GM19023 (cell line): ENCODE measurements at regions not wholly inside any gene's neighbourhood (a gene's known extent, or its start where the extent isn't known, plus 50 kb on each side); places are given as distances from the start of the nearest gene placed in this dataset.
"Not testable (repeated sequence)": the region's sequence is repeated elsewhere in the genome, so short reads cannot be mapped to it uniquely, and the experiment has no call there.

ENCODE experiments used
- ATAC-seq: cut with Tn5 transposase; IDR thresholded peaks from one replicate; pipeline ENCODE4 v1.9.1; 2021; ENCODE audit warnings: mild to moderate bottlenecking, moderate library complexity; ENCODE audit not compliant: unreplicated experiment

- ATAC-seq = no peak
Observed at GRCh38 chr6:140382355-140382754, 1007.9 kb upstream of the CITED2 start.

GRCh38 chr6:140380427-140381218 lies 1006.2 kb upstream of the CITED2 start:
- ATAC-seq = no peak

- ATAC-seq = no peak
Observed at GRCh38 chr6:140379919-140380318, 1005.5 kb upstream of the CITED2 start.

GRCh38 chr6:140376209-140376608 lies 1001.8 kb upstream of the CITED2 start:
- ATAC-seq = no peak

- ATAC-seq = not testable (repeated sequence)
Observed at GRCh38 chr6:140373728-140374127, 999.3 kb upstream of the CITED2 start.

- no peak for ATAC-seq
Observed at GRCh38 chr6:140372064-140372463, 997.6 kb upstream of the CITED2 start.

GRCh38 chr6:140370976-140371870 lies 996.8 kb upstream of the CITED2 start:
- ATAC-seq = no peak

- no peak for ATAC-seq
Observed at GRCh38 chr6:140370441-140370840, 996.0 kb upstream of the CITED2 start.

GRCh38 chr6:140366991-140367390 lies 992.5 kb upstream of the CITED2 start:
- no peak for ATAC-seq

GRCh38 chr6:140364916-140365315 lies 990.5 kb upstream of the CITED2 start:
- ATAC-seq = no peak

- ATAC-seq = no peak
Observed at GRCh38 chr6:140360651-140361050, 986.2 kb upstream of the CITED2 start.

- ATAC-seq = no peak
Observed at GRCh38 chr6:140355476-140355875, 981.0 kb upstream of the CITED2 start.

- ATAC-seq = no peak
Observed at GRCh38 chr6:140354296-140354695, 979.8 kb upstream of the CITED2 start.

GRCh38 chr6:140353536-140353935 lies 979.1 kb upstream of the CITED2 start:
- ATAC-seq = no peak

- no peak for ATAC-seq
Observed at GRCh38 chr6:140346428-140346827, 972.0 kb upstream of the CITED2 start.

- no peak for ATAC-seq
Observed at GRCh38 chr6:140345935-140346334, 971.5 kb upstream of the CITED2 start.

GRCh38 chr6:140344142-140344913 lies 969.9 kb upstream of the CITED2 start:
- ATAC-seq = no peak

- ATAC-seq = no peak
Observed at GRCh38 chr6:140343128-140343527, 968.7 kb upstream of the CITED2 start.

GRCh38 chr6:140341272-140341671 lies 966.8 kb upstream of the CITED2 start:
- ATAC-seq = no peak

- ATAC-seq = no peak
Observed at GRCh38 chr6:140340795-140341194, 966.3 kb upstream of the CITED2 start.

GRCh38 chr6:140339084-140339483 lies 964.6 kb upstream of the CITED2 start:
- ATAC-seq = not testable (repeated sequence)
